Upper lobe of left lung (tissue), 6 donors: ENCODE measurements at regions not wholly inside any gene's neighbourhood (a gene's known extent, or its start where the extent isn't known, plus 50 kb on each side); places are given as distances from the start of the nearest gene placed in this dataset.

Source experiments
- ATAC-seq, 2 donors: fragments of 200-7000 bp; cut with Tn5 transposase; one replicate each; pipeline ENCODE4 v1.9.1; 2022; ENCODE audit warnings: mild to moderate bottlenecking in 2 of 2, moderate library complexity in 2 of 2; ENCODE audit not compliant: low FRiP score in 2 of 2
- DNase-seq, 2 donors: peaks; one replicate each; pipeline ENCODE4 v3.0.0-alpha.2; 2019 to 2020
- H3K27ac ChIP-seq, 4 donors: fragments of 200-600 bp; sonication (generic); one replicate each; pipeline ENCODE4 v1.5.1; 2016 to 2019
- H3K27me3 ChIP-seq, 4 donors: fragments of 200-600 bp; sonication (generic); one replicate each; pipeline ENCODE4 v1.5.1; 2017 to 2019
- H3K36me3 ChIP-seq, 4 donors: fragments of 200-600 bp; sonication (generic); one replicate each; pipeline ENCODE4 v1.5.1; 2016 to 2019
- H3K4me1 ChIP-seq, 4 donors: fragments of 200-600 bp; sonication (generic); one replicate each; pipeline ENCODE4 v1.5.1; 2018 to 2019
- H3K4me3 ChIP-seq, 4 donors: fragments of 200-600 bp; sonication (generic); one replicate each; pipeline ENCODE4 v1.5.1; 2017 to 2019; ENCODE audit warnings: mild to moderate bottlenecking in 2 of 4, moderate library complexity in 1 of 4
- H3K9me3 ChIP-seq, 4 donors: fragments of 200-600 bp; sonication (generic); one replicate each; pipeline ENCODE4 v1.5.1; 2018 to 2019
- CTCF ChIP-seq, 6 experiments: fragments of 450-650 bp in 4 of 6; fragments of 200-600 bp in 2 of 6; sonication (generic) in 2 of 6; IDR thresholded peaks; one replicate each; pipeline ENCODE4 v1.5.1; 2016 to 2019; ENCODE audit warnings: antibody characterized with exemption in 6 of 6
- EP300 ChIP-seq, 4 donors: sonication (generic); formaldehyde crosslinking; IDR thresholded peaks; one replicate each; pipeline ENCODE4 v1.5.1; 2017; ENCODE audit warnings: antibody characterized with exemption in 4 of 4, control low read depth in 2 of 4
- POLR2A ChIP-seq, 4 donors: fragments of 450-650 bp; IDR thresholded peaks; one replicate each; pipeline ENCODE4 v1.5.1; 2016 to 2017; ENCODE audit warnings: antibody characterized with exemption in 4 of 4, mild to moderate bottlenecking in 2 of 4
- POLR2AphosphoS5 ChIP-seq, 2 donors: sonication (generic); formaldehyde crosslinking; IDR thresholded peaks; one replicate each; pipeline ENCODE4 v1.5.1; 2017; ENCODE audit warnings: antibody characterized with exemption in 2 of 2
- WGBS, 2 donors: methylation state at CpG; one replicate each; pipeline ENCODE4 v1.1.5; 2017 to 2018; 5-methylcytosine and 5-hydroxymethylcytosine counted together
- donor health status: DM: no; HTN: no; CAD: no; lungs with moderate emphysema.
- donor health status: DM: no; HTN: yes; CAD: no; lungs with severe emphysema.

- no peak overlapping the region for H3K4me3 ChIP-seq
- 95% methylated on average over 2 of the region's 2 CpGs for WGBS, 2 donors
- H3K9me3 ChIP-seq, result no peaks in the 10 kb centered on the region
- TF ChIP-seq POLR2A (IDR thresholded peaks at IDR 0.05), result no peak
- no peak for TF ChIP-seq CTCF (IDR thresholded peaks at IDR 0.05)
- TF ChIP-seq POLR2AphosphoS5 (IDR thresholded peaks at IDR 0.05), result no peak
- TF ChIP-seq EP300 (IDR thresholded peaks at IDR 0.05), result no peak
- H3K27ac ChIP-seq, result no peak overlapping the region
- H3K36me3 ChIP-seq, result no peaks in the 10 kb centered on the region
- peaks cover 6 to 13% (median 11%) of the 10 kb centered on the region in 4 donors for H3K4me1 ChIP-seq
- DNase-seq (no peak), ATAC-seq (no peak)
- no peaks in the 10 kb centered on the region for H3K27me3 ChIP-seq
These were observed 116.0 kb upstream of the ANKRD1 start for GRCh38 chr10:91036807-91037411.

GRCh38 chr10:91038971-91039370, 118.1 kb upstream of the ANKRD1 start:
- no peaks in the 10 kb centered on the region for H3K27me3 ChIP-seq
- ATAC-seq (no peak), DNase-seq (no peak)
- no peaks in the 10 kb centered on the region for H3K9me3 ChIP-seq
- TF ChIP-seq POLR2A (IDR thresholded peaks at IDR 0.05), result no peak
- no peak for TF ChIP-seq CTCF (IDR thresholded peaks at IDR 0.05)
- no peak for TF ChIP-seq POLR2AphosphoS5 (IDR thresholded peaks at IDR 0.05)
- TF ChIP-seq EP300 (IDR thresholded peaks at IDR 0.05), result no peak
- H3K36me3 ChIP-seq, result no peaks in the 10 kb centered on the region
- WGBS, 2 donors, result 55 to 77% methylated on average over 3 of the region's 3 CpGs
- H3K27ac ChIP-seq, result no peak overlapping the region
- peaks cover 0 to 13% (median 5%) of the 10 kb centered on the region in 4 donors for H3K4me1 ChIP-seq
- no peak overlapping the region for H3K4me3 ChIP-seq

GRCh38 chr10:91040343-91040742, 119.5 kb upstream of the ANKRD1 start:
- ATAC-seq (no peak), DNase-seq (no peak)
- Histone ChIP-seq H3K9me3 (no peaks in the 10 kb centered on the region), H3K27me3 (no peaks in the 10 kb centered on the region), H3K4me3 (no peak overlapping the region), H3K27ac (no peak overlapping the region), H3K4me1 (peaks cover 0 to under 1% (median 0%) of the 10 kb centered on the region in 4 donors), H3K36me3 (no peaks in the 10 kb centered on the region)
- 89 to 96% methylated on average over 2 of the region's 2 CpGs for WGBS, 2 donors
- no peak for TF ChIP-seq POLR2A (IDR thresholded peaks at IDR 0.05)
- TF ChIP-seq POLR2AphosphoS5 (IDR thresholded peaks at IDR 0.05), result no peak
- TF ChIP-seq CTCF (IDR thresholded peaks at IDR 0.05), result no peak
- TF ChIP-seq EP300 (IDR thresholded peaks at IDR 0.05), result no peak

GRCh38 chr10:91042069-91042468, 121.2 kb upstream of the ANKRD1 start:
- TF ChIP-seq POLR2A (IDR thresholded peaks at IDR 0.05) (no peak), CTCF (IDR thresholded peaks at IDR 0.05) (no peak), POLR2AphosphoS5 (IDR thresholded peaks at IDR 0.05) (no peak)
- ATAC-seq (no peak), DNase-seq (no peak)
- Histone ChIP-seq H3K36me3 (no peaks in the 10 kb centered on the region), H3K4me1 (no peaks in the 10 kb centered on the region), H3K27ac (no peak overlapping the region), H3K4me3 (no peak overlapping the region), H3K9me3 (no peaks in the 10 kb centered on the region), H3K27me3 (no peaks in the 10 kb centered on the region)
- WGBS, 2 donors, result 74% methylated on average over 3 of the region's 3 CpGs
